K562 (cell line): ENCODE measurements at regions not wholly inside any gene's neighbourhood (a gene's known extent, or its start where the extent isn't known, plus 50 kb on each side); places are given as distances from the start of the nearest gene placed in this dataset.

ENCODE experiments used
- ATAC-seq: fragments of 200-7000 bp; cut with Tn5 transposase; 3 replicates; pipeline ENCODE4 v1.9.1; 2020; ENCODE audit warnings: moderate library complexity
- BruUV-seq: library from RNA; stranded (reverse); fragments of 400-500 nt; replicated peaks from 2 replicates; lab custom pipeline; 2021; lab: Mats Ljungman, UMichigan
- CTCF ChIA-PET: fragments of 300-600 bp; formaldehyde crosslinking; extraction: SDS; loops from one replicate; lab custom pipeline; 2021; ENCODE audit warnings: low intra/inter-chr PET ratio; lab: Yijun Ruan, JAX
- POLR2A ChIA-PET: fragments of 300-600, 350-650 bp; sonication (Branson Sonifier 250); formaldehyde crosslinking; extraction: SDS; loops from one replicate; lab custom pipeline; 2021; ENCODE audit warnings: antibody characterized with exemption, inconsistent platforms; lab: Yijun Ruan, JAX
- DNase-seq, 4 experiments: peaks; one replicate each; pipeline versions ENCODE4 v3.0.0 to v3.0.0-alpha.2; 2011 to 2018; ENCODE audit warnings: low spot score in 3 of 4, mixed read lengths in 3 of 4; ENCODE audit errors: extremely low read depth in 1 of 4
- FAIRE-seq: peaks from 2 replicates; lab custom pipeline; 2011; peaks lifted over from hg19 to GRCh38; lab: Jason Lieb, UNC
- H2AFZ ChIP-seq: 2 replicates; pipeline ENCODE4 v1.6.0; 2011; ENCODE audit warnings: low read depth, low read length, control low read depth, inconsistent platforms
- H3K27ac ChIP-seq: fragments of 200-600 bp; 3 replicates; pipeline ENCODE4 v1.8.0; 2011; ENCODE audit warnings: low read depth, mild to moderate bottlenecking, control low read depth, inconsistent platforms, low read length, moderate library complexity, mixed read lengths; ENCODE audit errors: extremely low read depth
- H3K27me3 ChIP-seq, 2 experiments: fragments of 300-600 bp in 1 of 2; 2 replicates in 1 of 2; 3 replicates in 1 of 2; pipeline versions ENCODE4 v1.6.0 to v1.8.0; 2011; ENCODE audit warnings: inconsistent platforms in 2 of 2, low read length in 2 of 2, mild to moderate bottlenecking in 1 of 2, mixed read lengths in 1 of 2, moderate library complexity in 1 of 2; ENCODE audit not compliant: control insufficient read depth in 2 of 2, insufficient read depth in 2 of 2
- H3K36me3 ChIP-seq: fragments of 300-600 bp; 3 replicates; pipeline ENCODE4 v1.8.0; 2011; ENCODE audit warnings: mild to moderate bottlenecking, low read length, inconsistent platforms; ENCODE audit not compliant: control insufficient read depth, insufficient read depth
- H3K4me1 ChIP-seq, 2 experiments: fragments of 200-600 bp in 1 of 2; replicated peaks in 1 of 2; 2 replicates in 1 of 2; 3 replicates in 1 of 2; pipeline versions ENCODE4 v1.5.1 to v1.8.0; 2011; ENCODE audit warnings: inconsistent platforms in 2 of 2, low read length in 2 of 2, mild to moderate bottlenecking in 1 of 2, mixed read lengths in 1 of 2, moderate library complexity in 1 of 2; ENCODE audit not compliant: control insufficient read depth in 2 of 2, insufficient read depth in 2 of 2
- H3K4me2 ChIP-seq: 2 replicates; pipeline ENCODE4 v1.6.1; 2011; ENCODE audit warnings: low read length, control low read depth, inconsistent platforms, mixed read lengths; ENCODE audit not compliant: insufficient read depth
- H3K4me3 ChIP-seq: fragments of 200-600 bp; sonication (generic), shearing (Covaris generic); 2 replicates; pipeline ENCODE4 v1.5.1; 2016; ENCODE audit warnings: control low read depth, inconsistent platforms
- H3K79me2 ChIP-seq: fragments of 200-600 bp; 3 replicates; pipeline ENCODE4 v1.8.0; 2011; ENCODE audit warnings: low read length, inconsistent platforms; ENCODE audit not compliant: control insufficient read depth, insufficient read depth
- H3K9ac ChIP-seq, 2 experiments: 2 replicates each; pipeline versions ENCODE4 v1.6.0 to v1.6.1; 2011; ENCODE audit warnings: low read depth in 2 of 2, low read length in 2 of 2, control low read depth in 1 of 2, inconsistent platforms in 1 of 2, mild to moderate bottlenecking in 1 of 2, mixed read lengths in 1 of 2; ENCODE audit not compliant: insufficient read depth in 1 of 2
- H3K9me1 ChIP-seq: one replicate; pipeline ENCODE4 v1.6.0; 2011; ENCODE audit warnings: inconsistent platforms, mild to moderate bottlenecking, low read length, moderate library complexity; ENCODE audit not compliant: control insufficient read depth, insufficient read depth
- H3K9me3 ChIP-seq: replicated peaks from 2 replicates; pipeline ENCODE4 v1.5.1; 2011; ENCODE audit warnings: low read depth, low read length, inconsistent platforms; ENCODE audit not compliant: control insufficient read depth, insufficient read depth
- H4K20me1 ChIP-seq: replicated peaks from 2 replicates; pipeline ENCODE4 v1.6.1; 2011; ENCODE audit warnings: low read length, inconsistent platforms, mixed read lengths; ENCODE audit not compliant: control insufficient read depth, insufficient read depth
- ARID1B ChIP-seq: fragments of 450-650 bp; IDR thresholded peaks from 2 replicates; pipeline ENCODE4 v1.6.1; 2016; ENCODE audit warnings: antibody characterized with exemption, mild to moderate bottlenecking, inconsistent platforms
- ATF1 ChIP-seq, 2 experiments: fragments of 450-650 bp in 1 of 2; IDR thresholded peaks; 2 replicates each; pipeline ENCODE4 v1.6.1; 2016; ENCODE audit warnings: missing compliant biosample characterization in 1 of 2, missing genetic modification characterization in 1 of 2
- BRD9 ChIP-seq: fragments of 450-650 bp; IDR thresholded peaks from 2 replicates; pipeline ENCODE4 v1.6.1; 2018; ENCODE audit warnings: low read depth; ENCODE audit not compliant: partially characterized antibody
- ESRRB ChIP-seq: fragments of 250-450 bp; sonication (Bioruptor Pico); IDR thresholded peaks from 2 replicates; pipeline ENCODE4 v1.5.0; 2020; ENCODE audit warnings: mild to moderate bottlenecking, moderate library complexity, borderline replicate concordance
- FOXM1 ChIP-seq, 2 experiments: fragments of 450-650 bp in 1 of 2; sonication (generic) in 1 of 2; formaldehyde crosslinking in 1 of 2; IDR thresholded peaks; 2 replicates each; pipeline versions ENCODE4 v1.6.1 to v1.9.0; 2017 to 2022; ENCODE audit warnings: low read depth in 2 of 2, mild to moderate bottlenecking in 2 of 2, missing genetic modification reagents in 1 of 2, moderate library complexity in 1 of 2
- HCFC1 ChIP-seq: IDR thresholded peaks from 2 replicates; pipeline ENCODE4 v1.6.1; 2012; ENCODE audit warnings: low read depth, low read length, improper control_type of control experiment
- MTA2 ChIP-seq: fragments of 450-650 bp; IDR thresholded peaks from 2 replicates; pipeline ENCODE4 v1.6.1; 2016; ENCODE audit warnings: low read depth
- POLR2AphosphoS5 ChIP-seq: IDR thresholded peaks from 2 replicates; pipeline ENCODE4 v1.6.1; 2011; ENCODE audit warnings: mild to moderate bottlenecking, low read depth, low read length, moderate library complexity; ENCODE audit not compliant: control insufficient read depth, insufficient read depth
- POLR2H ChIP-seq: IDR thresholded peaks from 2 replicates; pipeline ENCODE4 v1.6.1; 2016; ENCODE audit warnings: missing genetic modification characterization, low read depth, mild to moderate bottlenecking, control low read depth, missing compliant biosample characterization, moderate library complexity
- SMARCA4 ChIP-seq: fragments of 450-650 bp; IDR thresholded peaks from 2 replicates; pipeline ENCODE4 v1.6.1; 2016
- ZNF3 ChIP-seq: fragments of 250-450 bp; sonication (Bioruptor Pico); IDR thresholded peaks from 2 replicates; pipeline ENCODE4 v1.5.0; 2021; ENCODE audit warnings: mild to moderate bottlenecking, moderate library complexity
- WGBS: fragments of 100-300 bp; shearing (Covaris generic); methylation state at CpG from one replicate; pipeline ENCODE4 v1.1.6; 2016; ENCODE audit warnings: low coverage, mixed read lengths; ENCODE audit not compliant: insufficient coverage; ENCODE audit errors: missing lambda C conversion rate; 5-methylcytosine and 5-hydroxymethylcytosine counted together
- in situ Hi-C: fragments of 300-500 bp; cut with MboI; formaldehyde crosslinking; loops from 4 replicates; pipeline ENCODE4 v1.15.0; 2018; ENCODE audit warnings: inconsistent platforms, mixed read lengths
- intact Hi-C: fragments of 100-400 bp; cut with micrococcal nuclease; formaldehyde crosslinking; loops from 2 replicates; pipeline ENCODE4 v1.14.2; 2022
- TF ChIP-seq, protein P1 (sequence below): sonication (generic); formaldehyde crosslinking; IDR thresholded peaks from 2 replicates; pipeline ENCODE4 v1.8.1; 2023; ENCODE audit warnings: mild to moderate bottlenecking, missing genetic modification reagents

GRCh38 chr2:145724311-145724898 is 1204.5 kb upstream of the ZEB2 start:
- Histone ChIP-seq H4K20me1 (no peaks in the 10 kb centered on the region), H3K36me3 (no peaks in the 10 kb centered on the region), H3K27me3 (no peaks in the 10 kb centered on the region), H3K4me3 (no peak overlapping the region), H3K4me2 (no peak overlapping the region), H3K4me1 (peaks cover 5 to 20% of the 10 kb centered on the region in 2 experiments; a peak in 4 of 5 replicates), H3K79me2 (no peaks in the 10 kb centered on the region), H2AFZ (peak overlapping the region; percentile 95), H3K9me3 (peaks cover 5% of the 10 kb centered on the region), H3K9me1 (peaks cover 3% of the 10 kb centered on the region), H3K9ac (peak overlapping the region in 1 of 2 experiments; percentile 42; a peak in 2 of 4 replicates), H3K27ac (peak overlapping the region; percentile 78)
- intact Hi-C loops (loop anchor here (1.0 to 2.0 kb wide), 2 partner anchors 26 to 31 kb away; no protein-coding TSS in a partner anchor), in situ Hi-C loops (no loop called here)
- peak; percentile 37 for FAIRE-seq
- CTCF ChIA-PET, result no interaction called here
- peak; percentile 45 for ATAC-seq
- WGBS, result 10% methylated on average over 1 of the region's 1 CpG
- no TSS peak for BruUV-seq
- no peak for DNase-seq
- POLR2A ChIA-PET, result interaction anchor here (0.8 to 1.8 kb wide), 3 partner anchors 9 to 13 kb away, joined by 3 to 6 read pairs (median 3); no protein-coding TSS in a partner anchor
- TF ChIP-seq SMARCA4 (no peak), POLR2H (tag) (0 out of 2 replicates have a peak, but pooled peaks have one; percentile 2)

DNA sequence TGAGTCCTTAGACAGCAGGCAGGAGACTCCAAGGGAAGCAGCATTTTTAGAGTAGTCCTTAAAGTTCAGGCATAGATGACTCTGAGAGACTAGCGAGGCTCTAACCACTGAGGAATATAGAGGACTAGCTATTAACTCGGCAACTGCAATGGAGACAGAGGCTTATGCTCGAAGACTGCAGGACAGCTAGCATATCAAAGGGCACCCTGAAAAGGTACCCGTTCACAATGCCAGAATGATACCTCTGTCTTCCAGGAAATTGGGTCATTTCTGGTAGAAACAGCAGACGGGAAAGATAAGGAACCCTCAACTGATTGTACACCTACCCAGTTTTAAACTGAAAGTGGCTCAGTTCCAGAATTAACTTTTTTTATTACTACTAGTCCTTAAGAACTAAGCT is 1204.0 kb upstream of the ZEB2 start:
- H3K4me1 ChIP-seq, result peaks cover 5 to 20% of the 10 kb centered on the region in 2 experiments; a peak in 4 of 5 replicates
- POLR2A ChIA-PET, result interaction anchor here (0.8 to 1.8 kb wide), 3 partner anchors 9 to 14 kb away, joined by 3 to 6 read pairs (median 3); no protein-coding TSS in a partner anchor
- no peaks in the 10 kb centered on the region for H3K79me2 ChIP-seq
- intact Hi-C loops (loop anchor here (1.0 to 2.0 kb wide), 2 partner anchors 27 to 31 kb away; no protein-coding TSS in a partner anchor), in situ Hi-C loops (no loop called here)
- peak overlapping the region; percentile 42 to 56; a peak in 3 of 4 replicates for H3K9ac ChIP-seq
- H3K27ac ChIP-seq, result peak overlapping the region; percentile 78
- H3K27me3 ChIP-seq, result no peaks in the 10 kb centered on the region
- H4K20me1 ChIP-seq, result no peaks in the 10 kb centered on the region
- peak overlapping the region; percentile 79 for H3K4me2 ChIP-seq
- peak overlapping the region; percentile 95 for H2AFZ ChIP-seq
- peaks cover 8% of the 10 kb centered on the region for H3K9me3 ChIP-seq
- BruUV-seq, result no TSS peak
- no peaks in the 10 kb centered on the region for H3K36me3 ChIP-seq
- no peak overlapping the region for H3K4me3 ChIP-seq
- DNase-seq, result peak; percentile 46 to 79 (median 58)
- 1% methylated on average over 5 of the region's 5 CpGs for WGBS
- CTCF ChIA-PET, result no interaction called here
- ATAC-seq, result peak; percentile 84
- peak; percentile 91 for FAIRE-seq
- peaks cover 3% of the 10 kb centered on the region for H3K9me1 ChIP-seq
- TF ChIP-seq, protein P1, sequence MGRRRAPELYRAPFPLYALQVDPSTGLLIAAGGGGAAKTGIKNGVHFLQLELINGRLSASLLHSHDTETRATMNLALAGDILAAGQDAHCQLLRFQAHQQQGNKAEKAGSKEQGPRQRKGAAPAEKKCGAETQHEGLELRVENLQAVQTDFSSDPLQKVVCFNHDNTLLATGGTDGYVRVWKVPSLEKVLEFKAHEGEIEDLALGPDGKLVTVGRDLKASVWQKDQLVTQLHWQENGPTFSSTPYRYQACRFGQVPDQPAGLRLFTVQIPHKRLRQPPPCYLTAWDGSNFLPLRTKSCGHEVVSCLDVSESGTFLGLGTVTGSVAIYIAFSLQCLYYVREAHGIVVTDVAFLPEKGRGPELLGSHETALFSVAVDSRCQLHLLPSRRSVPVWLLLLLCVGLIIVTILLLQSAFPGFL, result no peak
- TF ChIP-seq ESRRB (CRISPR knock-in tag) (no peak), MTA2 (0 out of 2 replicates have a peak, but pooled peaks have one; percentile 21), HCFC1 (no peak), ARID1B (peak; percentile 78), ATF1 (CRISPR knock-in tag; IDR thresholded peaks at IDR 0.05) (no peak), ATF1 (tag; IDR thresholded peaks at IDR 0.05) (no peak), BRD9 (no peak), ZNF3 (no peak), POLR2AphosphoS5 (peak; percentile 32; the same call in 1 of the 2 replicates), FOXM1 (IDR thresholded peaks at IDR 0.05; ENCODE audit: low read depth) (peak; percentile 72; the same call in 1 of the 2 replicates), FOXM1 (CRISPR knock-in tag; IDR thresholded peaks at IDR 0.05; ENCODE audit: low read depth) (no peak)
